NB4 (cell line): ENCODE measurements at regions not wholly inside any gene's neighbourhood (a gene's known extent, or its start where the extent isn't known, plus 50 kb on each side); places are given as distances from the start of the nearest gene placed in this dataset.

Source experiments
- CTCF ChIP-seq: IDR thresholded peaks from one replicate; pipeline ENCODE4 v1.5.1; 2012; ENCODE audit warnings: low read depth, low read length
- MAX ChIP-seq: IDR thresholded peaks from 2 replicates; pipeline ENCODE4 v1.6.1; 2011; ENCODE audit warnings: low read depth, low read length
- MYC ChIP-seq: IDR thresholded peaks from 2 replicates; pipeline ENCODE4 v1.6.1; 2011; ENCODE audit warnings: low read depth, low read length
- POLR2A ChIP-seq: IDR thresholded peaks from 2 replicates; pipeline ENCODE4 v1.6.1; 2011; ENCODE audit warnings: mild to moderate bottlenecking; ENCODE audit not compliant: insufficient read length; ENCODE audit errors: extremely low read depth

GRCh38 chr6:120876931-120877330 lies 457.3 kb downstream of the TBC1D32 start:
- TF ChIP-seq CTCF = no peak
- TF ChIP-seq POLR2A = no peak
- no peak for TF ChIP-seq MYC
- no peak for TF ChIP-seq MAX
